GM12878 (cell line): ENCODE measurements at regions not wholly inside any gene's neighbourhood (a gene's known extent, or its start where the extent isn't known, plus 50 kb on each side); places are given as distances from the start of the nearest gene placed in this dataset.

ENCODE experiments used
- ATAC-seq: fragments of 200-7000 bp; cut with Tn5 transposase; 3 replicates; pipeline ENCODE4 v1.9.1; 2020; ENCODE audit warnings: mild to moderate bottlenecking, moderate library complexity
- BruUV-seq: library from RNA; stranded (reverse); fragments of 400-500 nt; replicated peaks from 2 replicates; lab custom pipeline; 2021; lab: Mats Ljungman, UMichigan
- CTCF ChIA-PET: fragments of 300-600 bp; sonication (Branson Sonifier 250); formaldehyde crosslinking; extraction: SDS; loops from one replicate; lab custom pipeline; 2021; ENCODE audit warnings: inconsistent platforms; lab: Yijun Ruan, JAX
- POLR2A ChIA-PET: fragments of 350-600 bp; formaldehyde crosslinking; extraction: SDS; loops from one replicate; lab custom pipeline; 2021; ENCODE audit warnings: inconsistent platforms; lab: Charles Lee
- RAD21 ChIA-PET: fragments of 300-600 bp; sonication (Branson Sonifier 250); formaldehyde crosslinking; loops from one replicate; lab custom pipeline; 2023; ENCODE audit warnings: antibody characterized with exemption; ENCODE audit not compliant: unreplicated experiment; lab: Charles Lee
- SMC1A ChIA-PET: fragments of 300-600 bp; sonication (Branson Sonifier 250); formaldehyde crosslinking; loops from one replicate; lab custom pipeline; 2023; ENCODE audit not compliant: unreplicated experiment, uncharacterized antibody; lab: Charles Lee
- DNase-seq: peaks from one replicate; pipeline ENCODE4 v3.0.0-alpha.2; 2011; ENCODE audit warnings: low read depth, low spot score
- FAIRE-seq: peaks from 3 replicates; lab custom pipeline; 2011; peaks lifted over from hg19 to GRCh38; lab: Jason Lieb, UNC
- H2AFZ ChIP-seq: 2 replicates; pipeline ENCODE4 v1.6.0; 2011; ENCODE audit warnings: low read depth, low read length, control low read depth; ENCODE audit not compliant: control insufficient read depth
- H3K27ac ChIP-seq: 2 replicates; pipeline ENCODE4 v1.5.1; 2011; ENCODE audit warnings: control low read depth; ENCODE audit not compliant: control insufficient read depth, insufficient read depth
- H3K27me3 ChIP-seq, 2 experiments: replicated peaks in 1 of 2; 2 replicates each; pipeline versions ENCODE4 v1.6.0 to v1.6.1; 2011; ENCODE audit warnings: low read length in 1 of 2; ENCODE audit not compliant: control insufficient read depth in 2 of 2, insufficient read depth in 2 of 2
- H3K36me3 ChIP-seq, 2 experiments: 2 replicates each; pipeline ENCODE4 v1.5.1; 2011; ENCODE audit warnings: low read length in 1 of 2; ENCODE audit not compliant: control insufficient read depth in 2 of 2, insufficient read depth in 2 of 2
- H3K4me1 ChIP-seq: 2 replicates; pipeline ENCODE4 v1.6.1; 2011; ENCODE audit warnings: mild to moderate bottlenecking, low read length, moderate library complexity, mixed read lengths; ENCODE audit not compliant: control insufficient read depth, insufficient read depth
- H3K4me2 ChIP-seq: 2 replicates; pipeline ENCODE4 v1.6.0; 2011; ENCODE audit warnings: control low read depth; ENCODE audit not compliant: control insufficient read depth, insufficient read depth
- H3K4me3 ChIP-seq: fragments of 200-600 bp; sonication (generic); 2 replicates; pipeline ENCODE4 v1.5.1; 2016
- H3K79me2 ChIP-seq: 2 replicates; pipeline ENCODE4 v1.6.0; 2011; ENCODE audit warnings: low read length; ENCODE audit not compliant: control insufficient read depth, insufficient read depth
- H3K9ac ChIP-seq: 2 replicates; pipeline ENCODE4 v1.8.0; 2011; ENCODE audit warnings: low read length, control low read depth, mixed read lengths; ENCODE audit not compliant: control insufficient read depth, insufficient read depth
- H3K9me3 ChIP-seq: replicated peaks from 3 replicates; pipeline ENCODE4 v1.5.1; 2011; ENCODE audit warnings: mild to moderate bottlenecking, low read length; ENCODE audit not compliant: control insufficient read depth, insufficient read depth
- H4K20me1 ChIP-seq: 2 replicates; pipeline ENCODE4 v1.6.0; 2011; ENCODE audit not compliant: control insufficient read depth, insufficient read depth
- CEBPZ ChIP-seq: fragments of 150-350 bp; IDR thresholded peaks from 2 replicates; pipeline ENCODE4 v1.6.1; 2016; ENCODE audit warnings: low read depth, low read length
- HDAC6 ChIP-seq: fragments of 200-600 bp; sonication (generic); IDR thresholded peaks from one replicate; pipeline ENCODE4 v1.8.0; 2017; ENCODE audit warnings: antibody characterized with exemption; ENCODE audit not compliant: unreplicated experiment
- IKZF2 ChIP-seq, 2 experiments: fragments of 450-650 bp; IDR thresholded peaks; 2 replicates each; pipeline ENCODE4 v1.6.1; 2017; ENCODE audit warnings: mild to moderate bottlenecking in 2 of 2, moderate library complexity in 2 of 2
- MTA3 ChIP-seq: IDR thresholded peaks from 2 replicates; pipeline ENCODE4 v1.6.1; 2012; ENCODE audit warnings: low read length, inconsistent platforms, borderline replicate concordance
- NKRF ChIP-seq: fragments of 450-650 bp; conservative IDR thresholded peaks from 2 replicates; pipeline ENCODE4 v1.6.1; 2017; ENCODE audit warnings: mild to moderate bottlenecking, moderate library complexity
- PAX5 ChIP-seq: IDR thresholded peaks from 2 replicates; pipeline ENCODE4 v1.6.1; 2011; ENCODE audit warnings: low read depth, low read length, borderline replicate concordance
- PML ChIP-seq: IDR thresholded peaks from 2 replicates; pipeline ENCODE4 v1.6.1; 2012; ENCODE audit warnings: low read length, inconsistent platforms
- RAD21 ChIP-seq: IDR thresholded peaks from 2 replicates; pipeline ENCODE4 v1.6.1; 2011; ENCODE audit warnings: mild to moderate bottlenecking, low read depth, low read length, moderate library complexity; ENCODE audit not compliant: insufficient read depth
- RBBP5 ChIP-seq: fragments of 200-600 bp; sonication (generic); conservative IDR thresholded peaks from 2 replicates; pipeline ENCODE4 v1.6.1; 2016
- RCOR1 ChIP-seq: conservative IDR thresholded peaks from 2 replicates; pipeline ENCODE4 v1.6.1; 2012; ENCODE audit warnings: low read depth, low read length, improper control_type of control experiment
- RELA ChIP-seq: fragments of 450-650 bp; IDR thresholded peaks from 2 replicates; pipeline ENCODE4 v1.8.0; 2014; ENCODE audit warnings: borderline replicate concordance; ENCODE audit not compliant: partially characterized antibody
- SMC3 ChIP-seq: IDR thresholded peaks from 2 replicates; pipeline ENCODE4 v1.6.1; 2011; ENCODE audit warnings: low read length, improper control_type of control experiment, borderline replicate concordance
- SREBF1 ChIP-seq: IDR thresholded peaks from 2 replicates; pipeline ENCODE4 v1.6.1; 2012; ENCODE audit warnings: mild to moderate bottlenecking, low read length
- WRNIP1 ChIP-seq: IDR thresholded peaks from 2 replicates; pipeline ENCODE4 v1.6.1; 2011; ENCODE audit warnings: low read depth, low read length, improper control_type of control experiment, borderline replicate concordance
- ZBTB11 ChIP-seq: fragments of 450-650 bp; formaldehyde crosslinking; IDR thresholded peaks from 2 replicates; pipeline ENCODE4 v1.5.0; 2022; ENCODE audit warnings: mild to moderate bottlenecking, missing genetic modification characterization
- in situ Hi-C: fragments of 300-500 bp; cut with MboI; formaldehyde crosslinking; loops from 9 replicates; pipeline ENCODE4 v1.14.3; 2018; ENCODE audit warnings: mixed read lengths
- intact Hi-C: fragments of 100-400 bp; cut with micrococcal nuclease; formaldehyde crosslinking; loops from one replicate; pipeline ENCODE4 v1.14.2; 2022; ENCODE audit not compliant: unreplicated experiment

GRCh38 chr6:139943391-139943790, 568.9 kb upstream of the CITED2 start:
- Histone ChIP-seq H3K36me3 (no peaks in the 10 kb centered on the region), H3K4me2 (no peak overlapping the region), H2AFZ (no peak overlapping the region), H3K9me3 (no peaks in the 10 kb centered on the region; the same call in 2 of the 3 replicates), H4K20me1 (no peaks in the 10 kb centered on the region), H3K79me2 (no peaks in the 10 kb centered on the region), H3K4me3 (no peak overlapping the region), H3K27ac (no peak overlapping the region), H3K27me3 (no peaks in the 10 kb centered on the region), H3K9ac (no peak overlapping the region), H3K4me1 (peaks cover 6% of the 10 kb centered on the region; the same call in 1 of the 2 replicates)
- POLR2A ChIA-PET = no interaction called here
- no peak for ATAC-seq
- in situ Hi-C loops (no loop called here), intact Hi-C loops (no loop called here)
- FAIRE-seq = no peak
- DNase-seq = no peak
- no TSS peak for BruUV-seq
- SMC1A ChIA-PET = interaction anchor here (0.8 to 2.2 kb wide), 3 partner anchors 13 to 403 kb away, joined by 3 to 7 read pairs (median 4); no protein-coding TSS in a partner anchor
- TF ChIP-seq PML (no peak), MTA3 (no peak), CEBPZ (no peak), IKZF2 (IDR thresholded peaks at IDR 0.05) (no peak), RBBP5 (no peak), ZBTB11 (no peak), RELA (no peak), SREBF1 (no peak), WRNIP1 (no peak), RCOR1 (no peak), PAX5 (no peak), RAD21 (no peak), HDAC6 (no peak), NKRF (no peak), SMC3 (no peak)
- CTCF ChIA-PET = interaction anchor here (0.7 to 1.0 kb wide), 2 partner anchors 55 to 71 kb away, joined by 3 read pairs; no protein-coding TSS in a partner anchor
- RAD21 ChIA-PET = no interaction called here
